Psoas muscle (tissue), 7 donors: ENCODE measurements at regions not wholly inside any gene's neighbourhood (a gene's known extent, or its start where the extent isn't known, plus 50 kb on each side); places are given as distances from the start of the nearest gene placed in this dataset.

Experiments used
- ATAC-seq, 4 donors: fragments of 200-7000 bp; cut with Tn5 transposase; one replicate each; pipeline ENCODE4 v1.9.1; 2020; ENCODE audit warnings: moderate library complexity in 3 of 4, mild to moderate bottlenecking in 2 of 4
- DNase-seq, 2 donors: peaks; one replicate each; pipeline ENCODE4 v3.0.0-alpha.2; 2020
- H3K27ac ChIP-seq: fragments of 200-600 bp; one replicate; pipeline ENCODE4 v1.8.0; 2022
- H3K27me3 ChIP-seq, 3 donors: fragments of 200-600 bp in 1 of 3; one replicate each; pipeline versions ENCODE4 v1.6.1 to v1.8.0; 2013 to 2022; ENCODE audit warnings: low read length in 2 of 3, mild to moderate bottlenecking in 2 of 3, moderate library complexity in 1 of 3; ENCODE audit not compliant: insufficient read depth in 3 of 3
- H3K36me3 ChIP-seq, 2 donors: fragments of 200-600 bp in 1 of 2; one replicate each; pipeline versions ENCODE4 v1.6.1 to v1.8.0; 2013 to 2022; ENCODE audit warnings: low read depth in 1 of 2, mild to moderate bottlenecking in 1 of 2, moderate library complexity in 1 of 2; ENCODE audit not compliant: insufficient read depth in 1 of 2
- H3K4me1 ChIP-seq: fragments of 200-600 bp; one replicate; pipeline ENCODE4 v1.8.0; 2022
- H3K4me3 ChIP-seq: fragments of 200-600 bp; one replicate; pipeline ENCODE4 v1.8.0; 2022; ENCODE audit warnings: mild to moderate bottlenecking
- H3K9me3 ChIP-seq: fragments of 200-600 bp; one replicate; pipeline ENCODE4 v1.8.0; 2022
- WGBS, 3 donors: extraction: QIAGEN DNeasy Blood & Tissue Kit; methylation state at CpG; one replicate each; pipeline versions ENCODE4 v1.1.6 to v1.1.7; 2013; 5-methylcytosine and 5-hydroxymethylcytosine counted together
- intact Hi-C, 2 donors: fragments of 100-400 bp; cut with DNase I; formaldehyde crosslinking; loops; one replicate each; pipeline versions ENCODE4 v1.11.0 to v1.14.2; 2022
- TF ChIP-seq, protein P1 (sequence below): fragments of 200-600 bp; IDR thresholded peaks from one replicate; pipeline ENCODE4 v1.8.0; 2022; ENCODE audit warnings: antibody characterized with exemption
- donor health status: healthy with polysubstance abuse.
- donor health status: DM: no; HTN: no; CAD: no; lungs with moderate emphysema.
- donor health status: Bipolar disorder and iron deficiency.
- donor health status: healthy.
- donor health status: DM: yes; HTN: yes; CAD: no.
- donor health status: DM: no; HTN: no; CAD: no.
- donor health status: DM: yes; HTN: yes; CAD: no.

DNA sequence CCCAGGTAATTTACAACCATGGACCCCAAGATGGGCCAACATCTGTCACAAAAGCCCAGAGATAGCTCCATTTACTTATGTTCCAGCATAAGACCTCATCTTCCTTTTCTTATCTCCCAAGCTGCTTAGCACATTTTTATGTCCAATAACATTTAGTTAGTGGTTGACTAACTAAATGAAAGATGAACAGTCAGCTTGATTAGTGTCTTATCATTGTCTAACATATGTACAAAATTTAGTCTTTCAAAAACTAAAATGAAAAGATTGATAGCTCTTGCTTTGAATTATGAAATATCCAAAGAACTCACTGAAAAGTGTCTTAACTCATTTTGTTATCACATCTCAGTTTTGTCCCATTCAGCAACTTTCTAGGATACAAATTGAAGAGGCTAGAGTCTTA is 163.1 kb upstream of the EGLN3 start:
- DNase-seq (no peak), ATAC-seq (no peak)
- H3K27me3 ChIP-seq: no peaks in the 10 kb centered on the region
- peaks cover 4% of the 10 kb centered on the region for H3K9me3 ChIP-seq
- no peak overlapping the region for H3K4me3 ChIP-seq
- no peaks in the 10 kb centered on the region for H3K36me3 ChIP-seq
- TF ChIP-seq, protein P1, sequence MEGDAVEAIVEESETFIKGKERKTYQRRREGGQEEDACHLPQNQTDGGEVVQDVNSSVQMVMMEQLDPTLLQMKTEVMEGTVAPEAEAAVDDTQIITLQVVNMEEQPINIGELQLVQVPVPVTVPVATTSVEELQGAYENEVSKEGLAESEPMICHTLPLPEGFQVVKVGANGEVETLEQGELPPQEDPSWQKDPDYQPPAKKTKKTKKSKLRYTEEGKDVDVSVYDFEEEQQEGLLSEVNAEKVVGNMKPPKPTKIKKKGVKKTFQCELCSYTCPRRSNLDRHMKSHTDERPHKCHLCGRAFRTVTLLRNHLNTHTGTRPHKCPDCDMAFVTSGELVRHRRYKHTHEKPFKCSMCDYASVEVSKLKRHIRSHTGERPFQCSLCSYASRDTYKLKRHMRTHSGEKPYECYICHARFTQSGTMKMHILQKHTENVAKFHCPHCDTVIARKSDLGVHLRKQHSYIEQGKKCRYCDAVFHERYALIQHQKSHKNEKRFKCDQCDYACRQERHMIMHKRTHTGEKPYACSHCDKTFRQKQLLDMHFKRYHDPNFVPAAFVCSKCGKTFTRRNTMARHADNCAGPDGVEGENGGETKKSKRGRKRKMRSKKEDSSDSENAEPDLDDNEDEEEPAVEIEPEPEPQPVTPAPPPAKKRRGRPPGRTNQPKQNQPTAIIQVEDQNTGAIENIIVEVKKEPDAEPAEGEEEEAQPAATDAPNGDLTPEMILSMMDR: no peak
- H3K27ac ChIP-seq: no peak overlapping the region
- H3K4me1 ChIP-seq: no peaks in the 10 kb centered on the region
- intact Hi-C loops: no loop called here

DNA sequence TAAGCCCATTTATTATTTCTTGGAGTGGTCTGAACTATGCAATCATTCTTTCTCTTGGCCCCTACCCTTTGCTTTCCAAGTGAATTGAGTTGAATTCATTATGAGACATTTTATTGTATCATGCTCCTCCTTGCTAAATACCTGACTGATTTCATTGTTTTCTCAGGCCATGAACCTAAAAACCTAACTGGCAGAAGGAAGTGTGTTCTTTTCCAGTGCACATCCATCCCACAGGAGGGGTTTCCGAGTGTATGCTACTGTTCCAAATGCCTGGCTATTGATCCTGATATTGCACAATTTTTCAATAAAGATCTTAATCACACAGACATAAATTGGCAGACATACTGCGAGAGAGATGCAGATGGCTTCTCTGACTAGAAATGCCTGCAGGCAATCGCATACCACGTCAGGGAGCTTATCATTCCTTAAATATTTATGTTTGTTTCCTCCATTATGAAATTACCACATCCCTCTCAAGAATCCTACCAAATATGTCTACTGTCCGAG is 162.2 kb upstream of the EGLN3 start:
- no peak overlapping the region for H3K27ac ChIP-seq
- H3K4me1 ChIP-seq: no peaks in the 10 kb centered on the region
- peaks cover 4% of the 10 kb centered on the region for H3K9me3 ChIP-seq
- TF ChIP-seq, protein P1: no peak
- intact Hi-C loops: no loop called here
- WGBS, 3 donors: 32 to 48% (median 39%) methylated on average over 5 of the region's 5 CpGs
- H3K4me3 ChIP-seq: no peak overlapping the region
- ATAC-seq (no peak), DNase-seq (no peak)
- H3K27me3 ChIP-seq: no peaks in the 10 kb centered on the region
- H3K36me3 ChIP-seq: no peaks in the 10 kb centered on the region

DNA sequence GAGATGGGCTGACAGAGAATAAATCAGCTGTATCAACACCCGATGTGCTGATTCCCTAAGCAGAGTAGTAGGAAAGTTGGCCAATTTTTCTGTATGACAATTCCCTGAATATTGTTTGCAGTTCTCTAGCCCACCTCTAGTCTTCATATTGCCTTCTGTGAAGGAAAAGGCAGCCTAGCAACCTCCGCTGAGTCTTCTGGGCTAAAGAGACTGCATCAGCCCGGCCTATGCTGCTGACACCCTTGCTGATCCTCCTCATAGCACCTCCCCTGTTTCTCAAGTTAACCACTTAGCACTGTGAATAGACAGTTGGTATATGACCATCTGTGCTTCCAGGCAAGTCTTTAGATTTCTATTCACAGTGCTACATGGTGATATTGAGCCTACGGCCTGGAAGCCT is 161.1 kb upstream of the EGLN3 start:
- Histone ChIP-seq H3K4me1 (no peaks in the 10 kb centered on the region), H3K27me3 (no peaks in the 10 kb centered on the region), H3K4me3 (no peak overlapping the region), H3K27ac (no peak overlapping the region), H3K9me3 (peaks cover 4% of the 10 kb centered on the region), H3K36me3 (no peaks in the 10 kb centered on the region)
- ATAC-seq (no peak), DNase-seq (no peak)
- 73 to 86% (median 82%) methylated on average over 4 of the region's 4 CpGs for WGBS, 3 donors
- TF ChIP-seq, protein P1: no peak
- intact Hi-C loops: no loop called here

DNA sequence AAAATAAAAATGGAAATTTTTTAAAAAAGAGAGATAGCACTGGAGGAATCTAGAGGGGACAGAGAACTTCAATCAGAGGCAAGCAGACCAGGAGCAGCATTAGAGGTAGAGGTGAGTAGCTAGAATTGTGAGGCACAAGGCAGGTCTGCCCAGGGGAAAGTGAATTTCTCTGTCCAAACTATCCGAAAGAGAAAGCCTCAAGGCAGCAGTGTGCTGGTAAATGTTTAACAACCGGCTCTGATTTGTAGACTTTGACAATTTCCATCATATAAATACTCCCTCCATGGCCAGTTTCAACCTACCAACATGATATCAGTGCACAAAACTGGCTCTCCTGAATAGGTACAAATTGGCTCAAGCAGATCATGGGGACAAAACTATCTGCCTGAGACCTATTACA is 160.6 kb upstream of the EGLN3 start:
- intact Hi-C loops: no loop called here

DNA sequence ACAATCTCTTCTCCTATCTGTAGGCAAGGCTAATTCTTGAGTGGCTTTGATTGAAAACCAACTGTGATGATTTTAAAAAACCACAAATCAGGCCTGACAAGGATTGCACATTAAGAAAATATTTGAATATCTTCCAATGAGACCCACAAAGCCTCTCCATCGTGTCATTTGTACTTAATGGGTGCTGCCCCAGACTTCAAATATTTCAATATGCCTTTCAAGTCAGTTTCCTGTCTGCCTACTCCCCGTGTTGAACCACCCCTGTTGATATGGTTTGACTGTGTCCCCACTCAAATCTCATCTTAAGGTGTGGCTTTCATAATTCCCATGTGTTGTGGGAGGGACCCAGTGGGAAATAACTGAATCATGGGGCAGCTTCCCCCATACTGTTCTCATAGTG is 159.7 kb upstream of the EGLN3 start:
- no peaks in the 10 kb centered on the region for H3K9me3 ChIP-seq

More for the DNA sequence above, 160.6 kb upstream of the EGLN3 start:
- no peaks in the 10 kb centered on the region for H3K27me3 ChIP-seq
- 85 to 98% (median 93%) methylated on average over 2 of the region's 2 CpGs for WGBS, 3 donors
- no peaks in the 10 kb centered on the region for H3K36me3 ChIP-seq
- H3K9me3 ChIP-seq: peaks cover 4% of the 10 kb centered on the region
- no peak for DNase-seq
- no peak overlapping the region for H3K27ac ChIP-seq
- TF ChIP-seq, protein P1: no peak
- no peak for ATAC-seq
- no peaks in the 10 kb centered on the region for H3K4me1 ChIP-seq
- H3K4me3 ChIP-seq: no peak overlapping the region

More for the DNA sequence above, 159.7 kb upstream of the EGLN3 start:
- Histone ChIP-seq H3K27me3 (no peaks in the 10 kb centered on the region), H3K4me1 (peaks cover under 1% of the 10 kb centered on the region), H3K36me3 (no peaks in the 10 kb centered on the region), H3K27ac (no peak overlapping the region), H3K4me3 (no peak overlapping the region)
- WGBS, 3 donors: 65 to 75% (median 69%) methylated on average over 2 of the region's 2 CpGs
- DNase-seq (no peak), ATAC-seq (no peak)
- TF ChIP-seq, protein P1: no peak
- intact Hi-C loops: no loop called here
